Gastrocnemius medialis (tissue), 4 donors: ENCODE measurements at regions not wholly inside any gene's neighbourhood (a gene's known extent, or its start where the extent isn't known, plus 50 kb on each side); places are given as distances from the start of the nearest gene placed in this dataset.

Source experiments
- ATAC-seq, 2 donors: fragments of 150-250 bp; one replicate each; pipeline ENCODE4 v1.9.1; 2016
- DNase-seq, 2 donors: peaks; one replicate each; pipeline ENCODE4 v3.0.0-alpha.2; 2019
- H3K27ac ChIP-seq, 4 donors: fragments of 200-600 bp; sonication (generic); 1 replicate in 1 of 4; 2 replicates in 3 of 4; pipeline ENCODE4 v1.5.1; 2016 to 2018; ENCODE audit warnings: mild to moderate bottlenecking in 2 of 4, moderate library complexity in 1 of 4
- H3K27me3 ChIP-seq, 3 donors: fragments of 200-600 bp; sonication (generic) in 2 of 3; 1 replicate in 1 of 3; 2 replicates in 2 of 3; pipeline versions ENCODE4 v1.5.1 to v1.6.0; 2016 to 2019; ENCODE audit warnings: mild to moderate bottlenecking in 1 of 3, moderate library complexity in 1 of 3
- H3K36me3 ChIP-seq, 2 donors: fragments of 200-600 bp; sonication (generic) in 1 of 2; one replicate each; pipeline ENCODE4 v1.5.1; 2017 to 2018
- H3K4me1 ChIP-seq, 2 donors: fragments of 200-600 bp; sonication (generic) in 1 of 2; one replicate each; pipeline ENCODE4 v1.5.1; 2016 to 2017; ENCODE audit warnings: mild to moderate bottlenecking in 2 of 2
- H3K4me3 ChIP-seq, 4 donors: fragments of 200-600 bp; sonication (generic) in 3 of 4; 1 replicate in 1 of 4; 2 replicates in 3 of 4; pipeline ENCODE4 v1.5.1; 2016 to 2019; ENCODE audit warnings: mild to moderate bottlenecking in 2 of 4
- H3K9me3 ChIP-seq, 3 donors: fragments of 200-600 bp; sonication (generic) in 2 of 3; 1 replicate in 1 of 3; 2 replicates in 2 of 3; pipeline ENCODE4 v1.5.1; 2016 to 2019
- POLR2A ChIP-seq, 2 donors: fragments of 450-650 bp; IDR thresholded peaks; one replicate each; pipeline ENCODE4 v1.6.1; 2017; ENCODE audit warnings: antibody characterized with exemption in 2 of 2, mild to moderate bottlenecking in 2 of 2, moderate library complexity in 2 of 2
- in situ Hi-C, 4 donors: fragments of 200-750 bp; cut with MboI; loops; one replicate each; pipeline versions ENCODE4 v1.15.0 to v1.8.0; 2017; ENCODE audit warnings: low sequenced_read_pairs in 4 of 4
- intact Hi-C: fragments of 100-400 bp; cut with DNase I; formaldehyde crosslinking; loops from one replicate; pipeline ENCODE4 v1.15.1; 2023; ENCODE audit warnings: low total_unique reads
- TF ChIP-seq, protein P1 (sequence below), 5 experiments: fragments of 450-650 bp in 3 of 5; fragments of 200-600 bp in 2 of 5; sonication (generic) in 2 of 5; IDR thresholded peaks in 4 of 5; conservative IDR thresholded peaks in 1 of 5; 1 replicate in 4 of 5; 2 replicates in 1 of 5; pipeline ENCODE4 v1.5.1; 2016 to 2019; ENCODE audit warnings: antibody characterized with exemption in 5 of 5, mild to moderate bottlenecking in 3 of 5, moderate library complexity in 3 of 5

DNA sequence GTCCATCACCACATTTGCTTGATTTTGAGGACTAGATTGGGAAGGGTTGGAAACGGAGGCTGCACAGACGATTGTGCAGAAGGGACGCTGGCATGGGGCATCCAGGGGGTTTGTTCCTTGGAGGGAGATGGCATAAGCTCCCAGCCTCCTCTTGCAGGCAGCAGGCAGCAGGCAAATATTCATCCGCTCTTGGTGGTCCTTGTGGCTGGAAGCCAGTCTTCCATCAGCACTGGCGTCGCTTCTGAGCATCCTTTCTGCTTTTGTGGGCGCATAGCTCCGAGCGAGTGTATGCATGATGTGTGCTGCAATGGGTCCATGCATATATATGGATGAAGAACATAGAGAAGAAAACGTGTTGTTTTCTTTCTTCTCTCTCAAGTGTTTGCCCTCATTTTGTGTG, 166.1 kb upstream of the NTM start:
- Histone ChIP-seq H3K4me1 (no peaks in the 10 kb centered on the region), H3K4me3 (no peak overlapping the region), H3K27me3 (no peaks in the 10 kb centered on the region), H3K36me3 (no peaks in the 10 kb centered on the region), H3K27ac (no peak overlapping the region), H3K9me3 (no peaks in the 10 kb centered on the region)
- TF ChIP-seq POLR2A (IDR thresholded peaks at IDR 0.05) = no peak
- TF ChIP-seq, protein P1, sequence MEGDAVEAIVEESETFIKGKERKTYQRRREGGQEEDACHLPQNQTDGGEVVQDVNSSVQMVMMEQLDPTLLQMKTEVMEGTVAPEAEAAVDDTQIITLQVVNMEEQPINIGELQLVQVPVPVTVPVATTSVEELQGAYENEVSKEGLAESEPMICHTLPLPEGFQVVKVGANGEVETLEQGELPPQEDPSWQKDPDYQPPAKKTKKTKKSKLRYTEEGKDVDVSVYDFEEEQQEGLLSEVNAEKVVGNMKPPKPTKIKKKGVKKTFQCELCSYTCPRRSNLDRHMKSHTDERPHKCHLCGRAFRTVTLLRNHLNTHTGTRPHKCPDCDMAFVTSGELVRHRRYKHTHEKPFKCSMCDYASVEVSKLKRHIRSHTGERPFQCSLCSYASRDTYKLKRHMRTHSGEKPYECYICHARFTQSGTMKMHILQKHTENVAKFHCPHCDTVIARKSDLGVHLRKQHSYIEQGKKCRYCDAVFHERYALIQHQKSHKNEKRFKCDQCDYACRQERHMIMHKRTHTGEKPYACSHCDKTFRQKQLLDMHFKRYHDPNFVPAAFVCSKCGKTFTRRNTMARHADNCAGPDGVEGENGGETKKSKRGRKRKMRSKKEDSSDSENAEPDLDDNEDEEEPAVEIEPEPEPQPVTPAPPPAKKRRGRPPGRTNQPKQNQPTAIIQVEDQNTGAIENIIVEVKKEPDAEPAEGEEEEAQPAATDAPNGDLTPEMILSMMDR (IDR thresholded peaks at IDR 0.05 in 4 of 5, conservative IDR thresholded peaks at IDR 0.05 in 1 of 5) = no peak
- ATAC-seq = no peak
- intact Hi-C loops = no loop called here
- in situ Hi-C loops = no loop called here
- no peak for DNase-seq

DNA sequence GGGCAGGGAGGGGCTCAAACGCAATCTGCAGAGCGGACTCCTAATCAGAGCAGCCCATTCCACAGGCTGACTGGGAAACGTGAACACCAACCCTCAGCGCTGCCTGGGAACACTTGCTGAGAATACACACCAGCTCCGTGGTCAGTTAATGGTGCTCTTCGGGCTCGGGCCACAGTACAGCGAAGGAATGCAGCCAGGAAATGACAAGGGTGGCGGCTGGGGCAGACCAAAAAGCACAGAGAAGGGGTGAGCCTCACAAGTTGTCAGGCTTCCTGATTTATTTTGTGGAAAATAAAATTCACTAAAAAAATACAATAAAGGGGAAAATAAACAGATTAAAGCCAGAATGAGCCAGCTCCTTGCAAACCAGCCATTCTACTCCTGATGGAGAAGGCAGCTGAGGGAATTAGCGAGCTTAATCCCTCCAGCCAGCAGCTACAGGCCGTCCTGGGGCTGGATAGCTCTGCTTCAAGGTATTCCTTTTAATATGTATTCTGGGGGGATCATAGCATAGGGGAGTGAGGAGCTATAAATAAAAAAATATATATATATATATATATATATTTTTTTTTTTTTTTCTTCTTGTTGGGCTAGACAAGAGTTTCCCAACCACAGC, 165.5 kb upstream of the NTM start:
- intact Hi-C loops = no loop called here

DNA sequence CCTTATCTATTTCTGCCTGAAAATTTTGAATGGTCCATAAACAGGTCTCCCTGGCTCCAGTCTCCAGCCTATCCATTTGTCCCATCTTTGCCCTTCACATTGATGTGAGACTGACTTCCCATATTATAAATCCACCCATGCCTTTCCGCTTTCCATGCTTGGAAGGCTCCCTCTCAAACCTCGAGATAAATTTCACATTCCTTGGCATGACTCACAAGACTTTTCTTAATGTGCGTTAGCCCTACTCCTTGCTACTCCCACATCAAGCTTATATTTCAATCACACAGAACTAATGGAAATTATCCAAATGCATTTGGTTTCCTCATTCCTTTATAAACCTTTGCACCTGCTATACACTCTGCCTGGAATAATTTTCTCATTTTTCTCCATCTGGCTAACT, 163.7 kb upstream of the NTM start:
- Histone ChIP-seq H3K27me3 (no peaks in the 10 kb centered on the region), H3K4me1 (no peaks in the 10 kb centered on the region), H3K9me3 (no peaks in the 10 kb centered on the region), H3K36me3 (no peaks in the 10 kb centered on the region), H3K27ac (no peak overlapping the region), H3K4me3 (no peak overlapping the region)
- TF ChIP-seq POLR2A (IDR thresholded peaks at IDR 0.05) = no peak
- TF ChIP-seq, protein P1 (IDR thresholded peaks at IDR 0.05 in 4 of 5, conservative IDR thresholded peaks at IDR 0.05 in 1 of 5) = no peak
- no peak for DNase-seq
- intact Hi-C loops = no loop called here
- ATAC-seq = no peak
- in situ Hi-C loops = no loop called here

More for the DNA sequence above, 165.5 kb upstream of the NTM start:
- H3K4me3 ChIP-seq = no peak overlapping the region
- no peak overlapping the region for H3K27ac ChIP-seq
- ATAC-seq (no peak), DNase-seq (no peak)
- TF ChIP-seq POLR2A (IDR thresholded peaks at IDR 0.05) = no peak
- TF ChIP-seq, protein P1 (IDR thresholded peaks at IDR 0.05 in 4 of 5, conservative IDR thresholded peaks at IDR 0.05 in 1 of 5) = no peak
- in situ Hi-C loops = no loop called here
- H3K4me1 ChIP-seq = no peaks in the 10 kb centered on the region
- H3K27me3 ChIP-seq = no peaks in the 10 kb centered on the region
- H3K9me3 ChIP-seq = no peaks in the 10 kb centered on the region
- H3K36me3 ChIP-seq = no peaks in the 10 kb centered on the region

DNA sequence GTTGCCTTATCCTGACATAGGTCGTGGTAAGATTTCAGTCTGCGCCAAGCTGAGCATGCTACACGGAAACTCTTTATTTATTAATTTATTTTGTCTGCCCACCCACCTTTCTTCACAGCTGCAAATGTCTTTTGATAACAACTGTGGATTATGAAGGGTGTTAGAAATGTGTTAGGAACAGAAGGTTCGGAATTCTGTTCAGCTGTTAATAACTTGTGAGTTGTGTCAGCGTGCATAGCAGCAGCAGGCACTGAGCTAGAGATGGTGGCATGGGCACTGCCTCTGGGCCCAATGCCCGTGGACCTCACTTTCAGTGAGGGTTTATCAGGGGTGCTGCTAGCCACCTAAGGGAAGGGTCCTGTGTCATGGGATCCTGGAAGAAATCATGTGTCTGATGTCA, 162.5 kb upstream of the NTM start:
- in situ Hi-C loops = no loop called here
- no peaks in the 10 kb centered on the region for H3K4me1 ChIP-seq
- TF ChIP-seq POLR2A (IDR thresholded peaks at IDR 0.05) = no peak
- TF ChIP-seq, protein P1 (IDR thresholded peaks at IDR 0.05 in 4 of 5, conservative IDR thresholded peaks at IDR 0.05 in 1 of 5) = no peak
- H3K9me3 ChIP-seq = no peaks in the 10 kb centered on the region
- H3K4me3 ChIP-seq = no peak overlapping the region
- DNase-seq (no peak), ATAC-seq (no peak)
- intact Hi-C loops = no loop called here
- H3K27me3 ChIP-seq = no peaks in the 10 kb centered on the region
- H3K36me3 ChIP-seq = no peaks in the 10 kb centered on the region
- no peak overlapping the region for H3K27ac ChIP-seq
